ENCODE measurements at regions not wholly inside any gene's neighbourhood (a gene's known extent, or its start where the extent isn't known, plus 50 kb on each side); places are given as distances from the start of the nearest gene placed in this dataset.

GRCh38 chr13:107553838-107554237 lies 661.5 kb downstream of the LIG4 start:
- DNase-seq: no peak

- no peak for DNase-seq
Observed at GRCh38 chr13:107551521-107551920, 663.8 kb downstream of the LIG4 start.

- no peak for DNase-seq
Observed at GRCh38 chr13:107548338-107548737, 667.0 kb downstream of the LIG4 start.

GRCh38 chr13:107545946-107546502 lies 669.3 kb downstream of the LIG4 start:
- DNase-seq: peak; percentile 85

- DNase-seq: no peak
Observed at GRCh38 chr13:107534548-107534947, 680.8 kb downstream of the LIG4 start.

- DNase-seq: no peak
Observed at GRCh38 chr13:107531816-107532215, 683.5 kb downstream of the LIG4 start.

- DNase-seq: no peak
Observed at GRCh38 chr13:107531180-107531579, 684.2 kb downstream of the LIG4 start.

GRCh38 chr13:107529035-107529434 lies 686.3 kb downstream of the LIG4 start:
- DNase-seq: no peak

GRCh38 chr13:107518780-107519179 lies 696.6 kb downstream of the LIG4 start:
- DNase-seq: no peak

GRCh38 chr13:107518292-107518691 lies 697.0 kb downstream of the LIG4 start:
- DNase-seq: no peak

- no peak for DNase-seq
Observed at GRCh38 chr13:107516517-107516916, 698.8 kb downstream of the LIG4 start.

- no peak for DNase-seq
Observed at GRCh38 chr13:107512551-107512950, 702.8 kb downstream of the LIG4 start.

- DNase-seq: no peak
Observed at GRCh38 chr13:107497661-107498060, 717.7 kb downstream of the LIG4 start.

GRCh38 chr13:107493266-107493665 lies 722.1 kb downstream of the LIG4 start:
- DNase-seq: no peak

- DNase-seq: no peak
Observed at GRCh38 chr13:107482688-107483087, 732.6 kb downstream of the LIG4 start.

GRCh38 chr13:107480130-107480529 lies 735.2 kb downstream of the LIG4 start:
- no peak for DNase-seq

GRCh38 chr13:107477772-107478379 lies 737.5 kb downstream of the LIG4 start:
- DNase-seq: no peak

GRCh38 chr13:107475753-107476453 lies 739.4 kb downstream of the LIG4 start:
- no peak for DNase-seq

GRCh38 chr13:107473253-107473652 lies 742.1 kb downstream of the LIG4 start:
- no peak for DNase-seq

GRCh38 chr13:107466326-107467099 lies 748.8 kb downstream of the LIG4 start:
- DNase-seq: no peak

GRCh38 chr13:107462501-107462900 lies 752.8 kb downstream of the LIG4 start:
- DNase-seq: no peak

- no peak for DNase-seq
Observed at GRCh38 chr13:107461751-107462150, 753.6 kb downstream of the LIG4 start.

- no peak for DNase-seq
Observed at GRCh38 chr13:107459430-107459829, 755.9 kb downstream of the LIG4 start.

GRCh38 chr13:107458269-107458668 lies 757.1 kb downstream of the LIG4 start:
- DNase-seq: peak; percentile 56

All from DMS79 (cell line).